Left ventricle myocardium inferior (tissue), 1 donor: ENCODE measurements at regions not wholly inside any gene's neighbourhood (a gene's known extent, or its start where the extent isn't known, plus 50 kb on each side); places are given as distances from the start of the nearest gene placed in this dataset.

ENCODE experiments used
- DNase-seq: peaks from one replicate; pipeline ENCODE4 v3.0.0-alpha.2; 2020
- H3K27ac ChIP-seq: fragments of 200-600 bp; replicated peaks from 2 replicates; pipeline ENCODE4 v1.8.0; 2021
- H3K27me3 ChIP-seq: fragments of 200-600 bp; 2 replicates; pipeline ENCODE4 v1.8.0; 2021; ENCODE audit warnings: low read depth
- H3K36me3 ChIP-seq: fragments of 200-600 bp; 2 replicates; pipeline ENCODE4 v1.8.0; 2021
- H3K4me1 ChIP-seq: fragments of 200-600 bp; 2 replicates; pipeline ENCODE4 v1.8.0; 2021
- H3K4me3 ChIP-seq: fragments of 200-600 bp; 2 replicates; pipeline ENCODE4 v1.8.0; 2021; ENCODE audit warnings: mild to moderate bottlenecking, moderate library complexity
- H3K9me3 ChIP-seq: fragments of 200-600 bp; replicated peaks from 2 replicates; pipeline ENCODE4 v1.8.0; 2021
- intact Hi-C: fragments of 100-400 bp; cut with micrococcal nuclease; formaldehyde crosslinking; loops from one replicate; pipeline ENCODE4 v1.11.0; 2022
- TF ChIP-seq, protein P1 (sequence below): fragments of 200-600 bp; IDR thresholded peaks from 2 replicates; pipeline ENCODE4 v1.8.0; 2021; ENCODE audit warnings: antibody characterized with exemption, mild to moderate bottlenecking, borderline replicate concordance
- donor health status: DM: no; HTN: yes; CAD: no; lungs with severe emphysema.

GRCh38 chr2:122009561-122009960 lies 254.1 kb downstream of the TSN start:
- TF ChIP-seq, protein P1, sequence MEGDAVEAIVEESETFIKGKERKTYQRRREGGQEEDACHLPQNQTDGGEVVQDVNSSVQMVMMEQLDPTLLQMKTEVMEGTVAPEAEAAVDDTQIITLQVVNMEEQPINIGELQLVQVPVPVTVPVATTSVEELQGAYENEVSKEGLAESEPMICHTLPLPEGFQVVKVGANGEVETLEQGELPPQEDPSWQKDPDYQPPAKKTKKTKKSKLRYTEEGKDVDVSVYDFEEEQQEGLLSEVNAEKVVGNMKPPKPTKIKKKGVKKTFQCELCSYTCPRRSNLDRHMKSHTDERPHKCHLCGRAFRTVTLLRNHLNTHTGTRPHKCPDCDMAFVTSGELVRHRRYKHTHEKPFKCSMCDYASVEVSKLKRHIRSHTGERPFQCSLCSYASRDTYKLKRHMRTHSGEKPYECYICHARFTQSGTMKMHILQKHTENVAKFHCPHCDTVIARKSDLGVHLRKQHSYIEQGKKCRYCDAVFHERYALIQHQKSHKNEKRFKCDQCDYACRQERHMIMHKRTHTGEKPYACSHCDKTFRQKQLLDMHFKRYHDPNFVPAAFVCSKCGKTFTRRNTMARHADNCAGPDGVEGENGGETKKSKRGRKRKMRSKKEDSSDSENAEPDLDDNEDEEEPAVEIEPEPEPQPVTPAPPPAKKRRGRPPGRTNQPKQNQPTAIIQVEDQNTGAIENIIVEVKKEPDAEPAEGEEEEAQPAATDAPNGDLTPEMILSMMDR: no peak
- DNase-seq: no peak
- Histone ChIP-seq H3K27me3 (peaks cover 26% of the 10 kb centered on the region), H3K4me3 (no peak overlapping the region), H3K36me3 (no peaks in the 10 kb centered on the region), H3K9me3 (no peaks in the 10 kb centered on the region), H3K4me1 (no peaks in the 10 kb centered on the region), H3K27ac (no peak overlapping the region)
- intact Hi-C loops: no loop called here

GRCh38 chr2:122011493-122012270 lies 256.2 kb downstream of the TSN start:
- peaks cover 8% of the 10 kb centered on the region for H3K27me3 ChIP-seq
- TF ChIP-seq, protein P1: no peak
- DNase-seq: no peak
- H3K4me3 ChIP-seq: no peak overlapping the region
- H3K4me1 ChIP-seq: no peaks in the 10 kb centered on the region
- H3K9me3 ChIP-seq: no peaks in the 10 kb centered on the region
- H3K27ac ChIP-seq: no peak overlapping the region
- H3K36me3 ChIP-seq: no peaks in the 10 kb centered on the region
- intact Hi-C loops: no loop called here

DNA sequence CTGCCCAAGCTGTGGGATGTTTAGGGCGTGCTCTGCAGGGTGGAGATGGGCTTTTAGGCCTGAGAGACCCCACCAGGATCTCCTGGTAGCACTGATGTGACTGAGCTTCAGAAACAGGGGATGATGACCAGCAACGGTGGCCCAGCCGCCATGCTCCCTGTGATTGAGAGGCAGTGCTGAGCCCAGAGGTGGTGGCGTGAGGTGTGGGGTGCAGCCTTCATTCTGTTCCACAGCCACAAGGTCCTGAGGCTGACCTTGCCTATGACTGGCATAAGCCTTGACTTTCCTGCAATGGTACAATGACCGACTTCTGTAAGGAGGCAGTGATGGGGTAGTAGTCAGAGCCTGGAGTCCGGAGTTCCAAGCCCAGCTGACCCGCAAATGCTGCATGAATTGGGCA lies 263.3 kb downstream of the TSN start:
- Histone ChIP-seq H3K4me1 (no peaks in the 10 kb centered on the region), H3K4me3 (no peak overlapping the region), H3K9me3 (no peaks in the 10 kb centered on the region), H3K27me3 (peaks cover 39% of the 10 kb centered on the region), H3K36me3 (no peaks in the 10 kb centered on the region), H3K27ac (no peak overlapping the region)
- TF ChIP-seq, protein P1: no peak
- DNase-seq: no peak
- intact Hi-C loops: no loop called here

DNA sequence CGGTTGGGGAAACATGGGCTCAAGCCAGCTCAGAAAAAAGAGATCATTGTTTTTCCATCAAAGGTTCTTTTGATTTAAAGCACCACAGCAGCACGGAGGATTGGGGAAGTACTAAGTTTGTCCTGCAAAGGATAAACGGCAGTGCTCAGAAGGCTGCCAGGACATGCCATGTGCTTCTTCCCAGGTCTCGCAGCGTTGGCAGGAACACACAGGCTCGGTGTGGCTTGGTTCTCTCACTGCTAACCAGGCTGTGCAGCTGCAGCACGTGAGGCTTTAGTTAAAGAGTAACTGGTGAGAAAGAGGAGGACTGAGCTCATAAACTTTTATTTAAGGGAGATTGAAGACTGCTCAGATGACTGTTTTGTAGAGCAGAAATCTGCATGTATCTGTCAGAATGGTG lies 264.3 kb downstream of the TSN start:
- no peaks in the 10 kb centered on the region for H3K4me1 ChIP-seq
- H3K27ac ChIP-seq: no peak overlapping the region
- TF ChIP-seq, protein P1: no peak
- H3K9me3 ChIP-seq: no peaks in the 10 kb centered on the region
- no peak for DNase-seq
- H3K4me3 ChIP-seq: no peak overlapping the region
- intact Hi-C loops: no loop called here
- H3K27me3 ChIP-seq: peaks cover 39% of the 10 kb centered on the region
- no peaks in the 10 kb centered on the region for H3K36me3 ChIP-seq

- no peaks in the 10 kb centered on the region for H3K9me3 ChIP-seq
- TF ChIP-seq, protein P1: no peak
- H3K36me3 ChIP-seq: no peaks in the 10 kb centered on the region
- no peaks in the 10 kb centered on the region for H3K4me1 ChIP-seq
- no peak for DNase-seq
- peaks cover 39% of the 10 kb centered on the region for H3K27me3 ChIP-seq
- H3K27ac ChIP-seq: no peak overlapping the region
- H3K4me3 ChIP-seq: no peak overlapping the region
- intact Hi-C loops: no loop called here
Measured at GRCh38 chr2:122020377-122020776, 264.9 kb downstream of the TSN start.
